Stomach (tissue), 8 donors: ENCODE measurements at regions not wholly inside any gene's neighbourhood (a gene's known extent, or its start where the extent isn't known, plus 50 kb on each side); places are given as distances from the start of the nearest gene placed in this dataset.

Experiments
- DNase-seq, 2 donors: peaks; one replicate each; pipeline versions ENCODE4 v3.0.0 to v3.0.0-alpha.2; 2013 to 2019
- H3K27ac ChIP-seq, 5 donors: fragments of 200-600 bp in 4 of 5; sonication (generic) in 4 of 5; one replicate each; pipeline ENCODE4 v1.5.1; 2013 to 2019; ENCODE audit warnings: mild to moderate bottlenecking in 1 of 5, moderate library complexity in 1 of 5
- H3K27me3 ChIP-seq, 3 donors: fragments of 200-600 bp; sonication (generic); one replicate each; pipeline ENCODE4 v1.5.1; 2017 to 2019; ENCODE audit warnings: mixed run types in 1 of 3
- H3K36me3 ChIP-seq, 4 donors: fragments of 200-600 bp; sonication (generic); 1 replicate in 3 of 4; 2 replicates in 1 of 4; pipeline ENCODE4 v1.5.1; 2016 to 2019
- H3K4me1 ChIP-seq, 4 donors: fragments of 200-600 bp; sonication (generic); one replicate each; pipeline ENCODE4 v1.5.1; 2016 to 2019
- H3K4me3 ChIP-seq, 4 donors: fragments of 200-600 bp; sonication (generic) in 3 of 4; one replicate each; pipeline ENCODE4 v1.5.1; 2016 to 2019; ENCODE audit warnings: mild to moderate bottlenecking in 1 of 4
- H3K9me3 ChIP-seq, 4 donors: fragments of 200-600 bp; sonication (generic); one replicate each; pipeline ENCODE4 v1.5.1; 2016 to 2019
- CTCF ChIP-seq, 7 experiments: fragments of 450-650 bp in 4 of 7; fragments of 200-600 bp in 3 of 7; sonication (generic) in 3 of 7; IDR thresholded peaks; one replicate each; pipeline ENCODE4 v1.5.1; 2016 to 2019; ENCODE audit warnings: antibody characterized with exemption in 7 of 7, control low read depth in 2 of 7, mild to moderate bottlenecking in 1 of 7
- EP300 ChIP-seq: sonication (generic); formaldehyde crosslinking; IDR thresholded peaks from one replicate; pipeline ENCODE4 v1.6.1; 2017; ENCODE audit warnings: antibody characterized with exemption
- POLR2A ChIP-seq, 4 donors: fragments of 450-650 bp; IDR thresholded peaks; one replicate each; pipeline ENCODE4 v1.6.1; 2016; ENCODE audit warnings: antibody characterized with exemption in 4 of 4, control low read depth in 2 of 4, mild to moderate bottlenecking in 1 of 4, moderate library complexity in 1 of 4
- POLR2AphosphoS5 ChIP-seq, 3 donors: sonication (generic); formaldehyde crosslinking; IDR thresholded peaks; one replicate each; pipeline ENCODE4 v1.6.1; 2016; ENCODE audit warnings: antibody characterized with exemption in 3 of 3
- WGBS, 5 donors: extraction: QIAGEN DNeasy Blood & Tissue Kit in 3 of 5; methylation state at CpG; one replicate each; pipeline versions ENCODE4 v1.1.5 to v1.1.7; 2013 to 2018; 5-methylcytosine and 5-hydroxymethylcytosine counted together
- intact Hi-C: fragments of 100-400 bp; cut with DNase I; formaldehyde crosslinking; loops from one replicate; pipeline ENCODE4 v1.15.1; 2023; ENCODE audit warnings: low total_unique reads
- donor health status: healthy with polysubstance abuse.
- donor health status: Bipolar disorder and iron deficiency.
- donor health status: healthy.

- intact Hi-C loops: no loop called here
Measured at GRCh38 chr14:36245223-36245622, 68.7 kb upstream of the PTCSC3 start.

GRCh38 chr14:36243183-36243582, 66.7 kb upstream of the PTCSC3 start:
- intact Hi-C loops: no loop called here
- H3K9me3 ChIP-seq: no peaks in the 10 kb centered on the region
- 75 to 95% (median 91%) methylated on average over 1 of the region's 1 CpG for WGBS, 5 donors
- no peaks in the 10 kb centered on the region for H3K36me3 ChIP-seq
- H3K27me3 ChIP-seq: no peaks in the 10 kb centered on the region
- no peak overlapping the region for H3K4me3 ChIP-seq
- H3K4me1 ChIP-seq: peaks cover 0 to 6% (median 2%) of the 10 kb centered on the region in 4 donors
- no peak for DNase-seq
- no peak overlapping the region for H3K27ac ChIP-seq
- TF ChIP-seq POLR2AphosphoS5 (IDR thresholded peaks at IDR 0.05) (no peak), EP300 (no peak), CTCF (IDR thresholded peaks at IDR 0.05) (no peak), POLR2A (IDR thresholded peaks at IDR 0.05) (no peak)

More at GRCh38 chr14:36245223-36245622, 68.7 kb upstream of the PTCSC3 start:
- H3K27ac ChIP-seq: no peak overlapping the region
- DNase-seq: no peak
- 76 to 84% (median 77%) methylated on average over 3 of the region's 3 CpGs for WGBS, 5 donors
- H3K4me3 ChIP-seq: no peak overlapping the region
- TF ChIP-seq CTCF (IDR thresholded peaks at IDR 0.05) (no peak), EP300 (no peak), POLR2AphosphoS5 (IDR thresholded peaks at IDR 0.05) (no peak), POLR2A (IDR thresholded peaks at IDR 0.05) (no peak)
- peaks cover 0 to 6% (median 0%) of the 10 kb centered on the region in 4 donors for H3K4me1 ChIP-seq
- no peaks in the 10 kb centered on the region for H3K27me3 ChIP-seq
- no peaks in the 10 kb centered on the region for H3K36me3 ChIP-seq
- H3K9me3 ChIP-seq: no peaks in the 10 kb centered on the region

GRCh38 chr14:36241183-36241582, 64.7 kb upstream of the PTCSC3 start:
- TF ChIP-seq CTCF (IDR thresholded peaks at IDR 0.05) (peak in 1 of 7 experiments; percentile 8), POLR2AphosphoS5 (IDR thresholded peaks at IDR 0.05) (no peak)
- no peak overlapping the region for H3K27ac ChIP-seq
- no peaks in the 10 kb centered on the region for H3K36me3 ChIP-seq
- intact Hi-C loops: no loop called here
- WGBS, 5 donors: 78 to 96% (median 83%) methylated on average over 3 of the region's 3 CpGs
- H3K27me3 ChIP-seq: no peaks in the 10 kb centered on the region
- no peaks in the 10 kb centered on the region for H3K9me3 ChIP-seq
- peaks cover 0 to 9% (median 3%) of the 10 kb centered on the region in 4 donors for H3K4me1 ChIP-seq
- no peak for DNase-seq
- H3K4me3 ChIP-seq: no peak overlapping the region

- no peak overlapping the region for H3K4me3 ChIP-seq
- intact Hi-C loops: no loop called here
- H3K36me3 ChIP-seq: no peaks in the 10 kb centered on the region
- 68 to 85% (median 80%) methylated on average over 13 of the region's 13 CpGs for WGBS, 5 donors
- H3K4me1 ChIP-seq: peaks cover 0 to 9% (median 3%) of the 10 kb centered on the region in 4 donors
- H3K27me3 ChIP-seq: no peaks in the 10 kb centered on the region
- DNase-seq: no peak
- TF ChIP-seq EP300: no peak
- no peak for TF ChIP-seq CTCF (IDR thresholded peaks at IDR 0.05)
- no peak for TF ChIP-seq POLR2AphosphoS5 (IDR thresholded peaks at IDR 0.05)
- no peak for TF ChIP-seq POLR2A (IDR thresholded peaks at IDR 0.05)
- H3K9me3 ChIP-seq: no peaks in the 10 kb centered on the region
- peak overlapping the region in 2 of 5 donors; percentile 43 to 60 for H3K27ac ChIP-seq
Measured at GRCh38 chr14:36238666-36239363, 62.3 kb upstream of the PTCSC3 start.
